ENCODE measurements at regions not wholly inside any gene's neighbourhood (a gene's known extent, or its start where the extent isn't known, plus 50 kb on each side); places are given as distances from the start of the nearest gene placed in this dataset.

- no peak for DNase-seq
- no peak for TF ChIP-seq POLR2A (IDR thresholded peaks at IDR 0.05; ENCODE audit: low read length)
- no peak for TF ChIP-seq GATA1 (IDR thresholded peaks at IDR 0.05; ENCODE audit: low read depth, low read length)
Measured at GRCh38 chr2:47265751-47266231, 89.5 kb upstream of the CALM2 start.

DNA sequence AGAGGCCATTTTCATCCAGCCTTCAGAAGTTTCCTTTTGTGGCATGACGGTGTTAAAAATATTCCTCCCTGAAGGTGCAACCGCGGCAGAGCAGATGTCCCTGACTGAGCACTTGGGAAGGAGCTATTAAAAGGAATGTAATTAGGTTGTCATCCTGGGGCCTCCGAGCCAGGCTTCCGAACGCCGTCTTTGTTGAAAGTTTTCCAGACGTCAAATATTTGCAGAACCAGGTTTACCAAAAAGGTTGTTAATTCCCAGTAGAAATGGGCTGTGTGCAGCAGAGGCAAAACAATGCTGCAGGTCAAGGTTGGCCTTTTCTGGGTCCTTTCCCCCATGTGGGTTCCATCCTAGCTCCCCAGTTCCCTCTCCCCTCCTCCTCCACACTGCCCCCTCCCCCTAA, 88.8 kb upstream of the CALM2 start:
- DNase-seq: no peak
- TF ChIP-seq GATA1 (IDR thresholded peaks at IDR 0.05; ENCODE audit: low read depth, low read length): no peak
- TF ChIP-seq POLR2A (IDR thresholded peaks at IDR 0.05; ENCODE audit: low read length): no peak

DNA sequence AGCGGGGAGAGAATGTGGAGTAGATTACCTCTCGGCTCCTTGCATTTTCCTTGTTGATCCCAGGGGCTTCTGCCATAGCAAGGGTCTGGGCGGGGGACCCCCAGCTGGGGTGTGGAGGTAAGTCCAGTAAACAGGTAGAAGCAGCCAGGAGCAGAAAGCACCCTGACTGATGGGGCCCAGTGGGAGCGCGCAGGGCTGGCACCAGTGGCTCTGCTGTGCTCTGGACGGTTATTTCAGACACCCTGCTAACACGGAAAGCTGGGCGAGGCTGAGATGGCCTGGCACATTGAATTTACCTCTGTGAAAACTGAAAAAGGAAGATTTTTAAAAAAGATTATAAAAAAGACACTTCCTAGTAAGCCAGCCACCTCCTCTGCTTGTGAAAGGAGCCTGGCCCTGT, 88.4 kb upstream of the CALM2 start:
- DNase-seq: no peak
- TF ChIP-seq GATA1 (IDR thresholded peaks at IDR 0.05; ENCODE audit: low read depth, low read length) (no peak), POLR2A (IDR thresholded peaks at IDR 0.05; ENCODE audit: low read length) (no peak)

- no peak for DNase-seq
- TF ChIP-seq GATA1 (IDR thresholded peaks at IDR 0.05; ENCODE audit: low read depth, low read length): no peak
Measured at GRCh38 chr2:47264143-47264542, 87.8 kb upstream of the CALM2 start.

- TF ChIP-seq GATA1 (IDR thresholded peaks at IDR 0.05; ENCODE audit: low read depth, low read length) (no peak), POLR2A (IDR thresholded peaks at IDR 0.05; ENCODE audit: low read length) (no peak)
- DNase-seq: no peak
Measured at GRCh38 chr2:47262657-47263056, 86.3 kb upstream of the CALM2 start.

- TF ChIP-seq POLR2A (IDR thresholded peaks at IDR 0.05; ENCODE audit: low read length): no peak
- DNase-seq: no peak
Measured at GRCh38 chr2:47260971-47261370, 84.7 kb upstream of the CALM2 start.

DNA sequence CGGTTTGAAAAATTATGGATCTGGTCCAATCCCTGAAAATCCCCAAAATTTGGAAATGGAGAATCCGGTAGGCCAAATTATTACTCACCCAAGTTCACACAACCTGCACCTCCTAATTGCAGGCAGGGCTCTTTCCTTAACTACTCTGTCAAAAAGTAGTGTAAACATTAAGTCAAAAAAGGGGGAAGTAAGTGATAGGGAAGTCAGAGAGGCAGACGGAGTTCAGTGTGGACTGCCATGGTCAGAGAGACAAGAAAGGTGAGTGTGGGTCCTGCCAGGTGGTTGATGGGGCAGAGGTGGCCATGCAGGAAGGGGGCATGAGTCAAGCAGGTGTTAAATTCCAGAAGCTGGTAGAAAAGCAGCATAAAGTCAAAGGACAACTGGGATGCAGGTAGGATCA, 83.5 kb upstream of the CALM2 start:
- DNase-seq: no peak
- TF ChIP-seq POLR2A (IDR thresholded peaks at IDR 0.05; ENCODE audit: low read length): no peak
- no peak for TF ChIP-seq GATA1 (IDR thresholded peaks at IDR 0.05; ENCODE audit: low read depth, low read length)

DNA sequence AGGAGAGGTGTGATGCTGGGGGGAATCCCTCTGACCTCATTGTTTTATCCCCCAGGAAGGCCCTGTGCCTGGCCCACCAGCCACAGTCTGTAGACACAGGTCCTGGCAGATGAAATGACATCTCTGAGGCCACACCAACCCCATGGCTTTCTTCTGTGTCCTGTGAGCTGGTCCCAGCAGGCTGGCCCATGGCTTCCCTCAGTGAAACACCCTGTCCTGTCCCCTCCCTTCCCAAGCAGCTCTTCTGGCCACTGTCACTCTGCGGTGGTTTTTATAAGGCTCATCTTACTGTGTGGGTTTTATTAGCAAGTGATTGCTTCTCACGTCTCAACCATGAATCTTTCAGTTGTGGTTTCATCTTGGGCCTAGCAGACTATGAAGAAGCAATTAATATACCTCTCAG, 81.6 kb upstream of the CALM2 start:
- no peak for DNase-seq
- TF ChIP-seq GATA1 (IDR thresholded peaks at IDR 0.05; ENCODE audit: low read depth, low read length): no peak
- TF ChIP-seq POLR2A (IDR thresholded peaks at IDR 0.05; ENCODE audit: low read length): no peak

GRCh38 chr2:47256416-47257087, 80.2 kb upstream of the CALM2 start:
- DNase-seq: no peak
- no peak for TF ChIP-seq GATA1 (IDR thresholded peaks at IDR 0.05; ENCODE audit: low read depth, low read length)
- no peak for TF ChIP-seq POLR2A (IDR thresholded peaks at IDR 0.05; ENCODE audit: low read length)

GRCh38 chr2:47255794-47256193, 79.5 kb upstream of the CALM2 start:
- no peak for DNase-seq
- TF ChIP-seq GATA1 (IDR thresholded peaks at IDR 0.05; ENCODE audit: low read depth, low read length): no peak
- TF ChIP-seq POLR2A (IDR thresholded peaks at IDR 0.05; ENCODE audit: low read length): no peak

GRCh38 chr2:47254464-47254863, 78.2 kb upstream of the CALM2 start:
- no peak for DNase-seq
- no peak for TF ChIP-seq POLR2A (IDR thresholded peaks at IDR 0.05; ENCODE audit: low read length)
- TF ChIP-seq GATA1 (IDR thresholded peaks at IDR 0.05; ENCODE audit: low read depth, low read length): no peak

- DNase-seq: no peak
- no peak for TF ChIP-seq POLR2A (IDR thresholded peaks at IDR 0.05; ENCODE audit: low read length)
- no peak for TF ChIP-seq GATA1 (IDR thresholded peaks at IDR 0.05; ENCODE audit: low read depth, low read length)
Measured at GRCh38 chr2:47253447-47253846, 77.1 kb upstream of the CALM2 start.

DNA sequence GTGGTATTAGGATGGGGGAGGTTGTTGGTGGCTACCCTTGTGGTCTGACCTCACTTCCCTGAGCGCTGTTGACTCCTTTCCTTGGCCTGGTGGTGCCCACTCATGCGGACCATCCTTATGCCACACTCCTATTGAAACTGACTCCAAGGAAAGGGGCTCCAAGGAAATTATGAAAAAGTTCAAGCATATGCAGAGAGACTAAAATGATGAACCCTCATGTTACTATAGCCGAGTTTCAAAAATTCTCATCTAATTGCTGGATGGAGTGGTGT, 75.0 kb upstream of the CALM2 start:
- no peak for DNase-seq
- TF ChIP-seq GATA1 (IDR thresholded peaks at IDR 0.05; ENCODE audit: low read depth, low read length): no peak
- no peak for TF ChIP-seq POLR2A (IDR thresholded peaks at IDR 0.05; ENCODE audit: low read length)

GRCh38 chr2:47250586-47251403, 74.5 kb upstream of the CALM2 start:
- TF ChIP-seq POLR2A (IDR thresholded peaks at IDR 0.05; ENCODE audit: low read length): no peak
- no peak for TF ChIP-seq GATA1 (IDR thresholded peaks at IDR 0.05; ENCODE audit: low read depth, low read length)
- DNase-seq: no peak

DNA sequence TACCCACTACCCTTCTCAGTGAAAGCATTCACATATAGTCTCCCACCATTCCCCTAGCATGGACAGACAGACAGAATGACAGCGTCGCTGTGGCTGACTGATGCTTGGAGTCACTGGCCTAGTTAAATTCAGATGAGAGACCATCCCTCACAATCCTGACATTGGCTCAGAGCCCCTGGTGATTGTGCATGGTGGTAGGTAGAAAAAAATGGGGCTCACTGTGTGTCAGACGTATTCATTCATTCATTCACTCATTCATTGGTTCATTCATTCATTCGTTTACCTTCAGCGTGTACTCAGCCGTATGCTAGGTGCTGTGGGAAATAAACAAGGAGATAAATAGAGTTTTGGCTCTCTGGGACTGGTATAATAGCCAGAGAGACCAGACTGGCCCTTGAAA, 73.6 kb upstream of the CALM2 start:
- no peak for DNase-seq
- TF ChIP-seq POLR2A (IDR thresholded peaks at IDR 0.05; ENCODE audit: low read length) (no peak), GATA1 (IDR thresholded peaks at IDR 0.05; ENCODE audit: low read depth, low read length) (no peak)
